HCEC 1CT (cell line): ENCODE measurements at regions not wholly inside any gene's neighbourhood (a gene's known extent, or its start where the extent isn't known, plus 50 kb on each side); places are given as distances from the start of the nearest gene placed in this dataset.

Experiments
- DNase-seq: peaks from one replicate; pipeline ENCODE4 v3.0.0-alpha.2; 2017

- DNase-seq: peak; percentile 92
These were observed 108.7 kb downstream of the EN1 start for GRCh38 chr2:118738524-118739308.

- no peak for DNase-seq
These were observed 109.3 kb downstream of the EN1 start for GRCh38 chr2:118738106-118738505.

- DNase-seq: no peak
These were observed 109.8 kb downstream of the EN1 start for GRCh38 chr2:118737684-118738083.

GRCh38 chr2:118732432-118732831, 115.0 kb downstream of the EN1 start:
- DNase-seq: no peak

GRCh38 chr2:118731413-118731812, 116.0 kb downstream of the EN1 start:
- no peak for DNase-seq

GRCh38 chr2:118730405-118730804, 117.0 kb downstream of the EN1 start:
- no peak for DNase-seq

GRCh38 chr2:118729760-118730159, 117.7 kb downstream of the EN1 start:
- DNase-seq: no peak

GRCh38 chr2:118728984-118729383, 118.5 kb downstream of the EN1 start:
- DNase-seq: no peak

GRCh38 chr2:118726821-118727220, 120.6 kb downstream of the EN1 start:
- no peak for DNase-seq

GRCh38 chr2:118723394-118723793, 124.1 kb downstream of the EN1 start:
- DNase-seq: no peak

- DNase-seq: no peak
These were observed 124.5 kb downstream of the EN1 start for GRCh38 chr2:118722976-118723375.

GRCh38 chr2:118721817-118722551, 125.5 kb downstream of the EN1 start:
- no peak for DNase-seq

GRCh38 chr2:118720866-118721265, 126.6 kb downstream of the EN1 start:
- DNase-seq: no peak

- DNase-seq: no peak
These were observed 128.5 kb downstream of the EN1 start for GRCh38 chr2:118718921-118719320.

- DNase-seq: no peak
These were observed 131.3 kb downstream of the EN1 start for GRCh38 chr2:118716102-118716501.

- DNase-seq: no peak
These were observed 133.3 kb downstream of the EN1 start for GRCh38 chr2:118714118-118714517.

- no peak for DNase-seq
These were observed 135.8 kb downstream of the EN1 start for GRCh38 chr2:118711603-118712002.

GRCh38 chr2:118710481-118710880, 137.0 kb downstream of the EN1 start:
- no peak for DNase-seq

GRCh38 chr2:118709786-118710185, 137.7 kb downstream of the EN1 start:
- no peak for DNase-seq

- DNase-seq: no peak
These were observed 140.6 kb downstream of the EN1 start for GRCh38 chr2:118706844-118707243.

- DNase-seq: no peak
These were observed 141.1 kb downstream of the EN1 start for GRCh38 chr2:118706371-118706770.

- peak; percentile 55 for DNase-seq
These were observed 142.4 kb downstream of the EN1 start for GRCh38 chr2:118705032-118705431.

GRCh38 chr2:118699447-118700175, 147.8 kb downstream of the EN1 start:
- DNase-seq: no peak

- no peak for DNase-seq
These were observed 148.9 kb downstream of the EN1 start for GRCh38 chr2:118698564-118698963.
